Muscle of arm (tissue), 1 donor: ENCODE measurements at regions not wholly inside any gene's neighbourhood (a gene's known extent, or its start where the extent isn't known, plus 50 kb on each side); places are given as distances from the start of the nearest gene placed in this dataset.

Experiments used
- DNase-seq: peaks from one replicate; pipeline ENCODE4 v3.0.0-alpha.2; 2013

DNA sequence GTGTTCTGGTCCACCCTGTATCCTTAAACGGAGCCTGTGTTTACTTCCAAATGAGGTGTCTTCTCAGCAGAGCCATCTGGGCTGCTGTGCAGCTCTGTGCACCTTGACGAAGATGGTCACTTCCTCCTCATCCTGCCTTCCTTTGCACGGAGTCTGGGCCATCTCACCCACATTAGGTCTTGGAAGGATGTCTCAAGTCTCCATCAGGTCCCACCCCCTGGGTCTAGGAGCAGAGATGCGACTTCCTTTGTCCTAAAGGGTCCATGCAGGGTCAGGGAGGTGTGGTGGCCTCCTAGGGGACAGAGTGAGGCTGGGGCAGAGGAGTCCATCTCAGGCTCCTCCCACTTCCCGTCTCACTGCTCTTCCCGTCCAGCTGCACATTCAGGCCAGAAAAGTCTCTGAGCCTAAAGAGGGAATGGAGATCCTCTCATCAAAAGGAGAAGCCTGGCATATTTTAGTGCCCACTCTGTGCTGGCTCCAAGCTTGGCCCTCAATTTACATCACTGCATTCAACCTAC, 209.2 kb downstream of the MATN1 start:
- DNase-seq, result no peak

GRCh38 chr1:30513396-30514136, 209.8 kb downstream of the MATN1 start:
- DNase-seq, result no peak

DNA sequence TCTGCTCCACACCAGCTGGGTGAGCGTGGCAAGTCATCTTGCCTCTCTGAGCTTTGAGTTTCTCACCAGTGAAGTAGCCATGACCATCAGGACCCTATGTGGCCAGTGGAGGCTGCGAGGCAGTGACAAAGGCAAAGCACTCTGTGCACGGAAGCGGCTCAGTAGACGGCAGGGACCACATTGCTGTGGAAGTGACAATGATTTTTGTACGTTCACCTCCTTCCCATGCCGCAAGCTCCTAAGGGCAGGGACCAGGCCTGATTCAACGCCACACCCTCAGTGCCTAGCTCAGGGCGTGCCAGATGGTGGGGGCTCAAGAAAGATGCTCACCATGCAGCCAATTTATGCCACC, 210.5 kb downstream of the MATN1 start:
- DNase-seq, result no peak

DNA sequence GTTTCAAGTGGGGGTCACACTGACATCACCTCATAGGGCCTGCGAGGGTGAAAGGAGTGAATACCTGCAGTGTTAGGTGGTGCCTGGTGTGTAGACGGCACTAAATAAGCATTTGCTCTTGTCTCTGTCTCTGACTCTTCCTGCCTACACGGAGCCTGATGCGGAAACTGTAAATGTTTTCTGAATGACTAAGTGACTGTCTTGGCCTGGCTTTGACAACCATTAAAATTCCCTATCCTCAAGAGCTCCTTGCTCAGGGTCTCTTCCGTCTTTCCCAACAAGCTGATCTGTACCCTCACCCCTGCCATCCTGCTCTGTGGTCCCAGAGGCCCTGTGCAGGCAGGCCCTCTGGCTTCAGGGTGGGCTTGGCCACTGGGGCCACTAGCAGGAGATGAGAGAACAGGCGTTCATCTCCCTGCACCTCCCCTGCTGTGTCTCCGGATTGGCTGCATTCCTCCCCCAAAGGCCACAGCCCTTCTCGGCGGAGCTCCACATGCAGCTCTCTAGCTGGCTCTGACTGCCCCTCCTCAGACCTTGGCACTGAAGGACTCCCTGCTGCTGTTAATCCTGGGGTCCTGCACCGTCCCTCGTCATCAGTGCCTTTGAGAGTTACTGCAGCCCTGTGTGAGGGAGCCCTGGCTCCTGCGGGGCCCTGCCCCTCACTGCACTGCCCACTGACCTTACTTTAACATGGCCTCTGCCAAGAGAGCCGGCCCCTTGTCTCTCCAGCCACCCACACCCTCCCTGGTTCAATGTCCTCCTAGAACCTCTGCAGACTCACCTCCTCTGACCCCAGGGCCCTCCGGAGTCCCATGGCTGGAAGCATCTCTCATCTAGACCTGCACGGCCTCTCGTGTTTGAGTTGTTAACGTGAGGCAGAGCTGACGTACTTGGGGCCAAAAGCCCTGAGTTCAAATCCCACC, 211.1 kb downstream of the MATN1 start:
- no peak for DNase-seq

- no peak for DNase-seq
These were observed 211.8 kb downstream of the MATN1 start for GRCh38 chr1:30511563-30511962.

DNA sequence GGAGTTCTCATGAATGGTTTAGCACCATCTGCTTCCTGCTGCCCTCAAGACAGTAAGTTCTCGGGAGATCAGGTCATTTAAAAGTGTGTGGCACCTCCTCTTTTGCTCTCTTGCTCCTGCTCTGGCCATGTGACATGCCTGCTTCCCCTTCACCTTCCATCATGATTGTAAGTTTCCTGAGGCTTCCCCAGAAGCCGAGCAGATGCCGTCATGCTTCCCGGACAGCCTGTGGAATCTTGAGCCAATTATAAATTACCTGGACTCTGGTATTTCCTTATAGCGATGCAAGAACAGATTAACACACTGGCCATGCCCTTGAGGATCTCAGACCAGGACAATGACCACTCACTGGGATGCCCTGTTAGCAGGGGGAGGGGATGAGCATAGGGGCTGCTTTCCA, 212.3 kb downstream of the MATN1 start:
- DNase-seq, result no peak

DNA sequence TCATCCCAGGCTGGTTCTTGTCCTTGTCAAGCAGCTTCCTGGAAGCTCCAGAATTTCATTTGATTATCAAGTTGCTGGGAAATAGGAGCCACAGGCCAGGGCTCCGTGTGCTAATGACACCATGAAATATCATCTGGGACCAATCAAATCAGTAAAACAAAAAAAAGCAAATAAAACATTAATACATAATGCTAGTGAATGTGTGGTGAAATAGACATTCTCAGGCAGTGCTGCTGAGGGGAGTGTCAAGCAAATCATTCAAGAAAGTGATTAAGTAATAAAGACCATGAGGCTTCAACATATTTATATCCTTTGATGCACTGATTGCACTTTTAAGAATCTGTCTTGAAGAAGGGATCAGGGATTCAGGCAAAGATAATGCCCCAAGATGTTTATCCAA, 213.7 kb downstream of the MATN1 start:
- DNase-seq, result no peak

DNA sequence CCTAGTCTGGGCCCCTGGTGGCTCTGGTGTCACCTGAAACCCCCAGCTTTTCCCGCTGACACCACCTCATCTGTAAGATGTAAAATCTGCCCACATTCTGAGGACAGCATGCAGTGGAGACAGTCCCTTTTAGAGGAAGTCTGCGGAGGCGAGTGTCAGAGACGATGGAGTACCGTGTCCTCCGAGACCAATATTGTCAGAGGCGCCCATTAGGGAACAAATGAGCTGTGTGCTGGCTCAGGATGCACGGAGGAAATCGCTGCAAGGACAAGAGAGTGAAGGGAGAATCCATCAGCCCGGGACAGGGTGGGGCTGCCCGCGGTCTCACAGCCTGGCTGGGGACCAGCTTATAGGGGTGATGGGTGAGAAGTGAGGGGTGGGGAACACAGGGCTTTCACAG, 214.8 kb downstream of the MATN1 start:
- DNase-seq, result no peak

- DNase-seq, result no peak
These were observed 215.3 kb downstream of the MATN1 start for GRCh38 chr1:30508175-30508448.

DNA sequence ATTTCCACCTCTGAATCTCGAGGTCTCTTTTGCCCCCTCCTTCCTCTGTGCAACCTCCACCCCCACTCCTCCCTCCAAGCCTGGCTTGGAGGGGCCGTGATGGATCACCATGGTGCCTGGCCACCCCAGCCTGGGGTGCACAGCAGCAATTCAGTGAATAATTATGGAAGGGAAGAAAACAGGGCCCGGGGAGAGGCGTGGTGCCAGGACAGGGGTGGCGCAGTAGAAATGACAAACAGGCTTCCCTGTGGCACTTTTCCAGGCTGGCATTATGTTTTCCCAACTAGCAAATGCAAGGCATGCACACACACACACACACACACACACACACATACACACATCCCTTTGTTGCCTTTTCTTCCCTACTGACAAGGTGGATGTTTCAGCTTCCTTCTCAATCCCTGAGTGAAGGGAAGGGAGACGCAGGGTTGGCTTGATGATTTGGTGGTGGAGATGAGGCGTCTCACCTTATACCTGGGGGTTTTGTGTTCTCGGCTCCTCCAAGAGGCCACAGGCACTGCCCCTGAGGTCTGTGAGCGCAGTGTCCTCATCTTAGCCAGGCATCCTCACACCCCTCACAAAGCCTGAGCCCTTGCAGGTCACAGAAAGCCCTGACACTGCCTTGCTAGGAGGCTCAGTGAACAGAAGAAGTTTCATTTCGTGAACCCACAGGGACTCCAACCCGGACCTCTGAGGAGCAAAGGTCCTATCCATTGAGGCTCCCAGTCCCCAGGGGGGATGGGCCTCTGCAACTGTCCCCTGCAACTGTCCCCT, 215.8 kb downstream of the MATN1 start:
- DNase-seq, result no peak

DNA sequence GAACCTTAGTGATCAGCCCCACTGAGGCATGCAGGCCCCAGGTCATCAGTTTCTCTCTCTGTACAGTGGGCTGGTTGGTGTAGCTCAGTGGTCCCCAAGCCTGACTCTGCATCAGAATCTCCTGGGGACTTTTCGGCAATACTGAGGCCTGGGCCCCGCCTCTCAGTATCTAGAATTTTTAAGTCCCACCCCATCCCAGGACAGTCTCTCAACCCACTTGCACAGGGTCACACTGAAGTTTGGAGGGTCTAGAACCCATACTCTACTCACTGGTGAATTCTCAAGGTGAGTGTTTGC, 216.4 kb downstream of the MATN1 start:
- DNase-seq, result no peak

DNA sequence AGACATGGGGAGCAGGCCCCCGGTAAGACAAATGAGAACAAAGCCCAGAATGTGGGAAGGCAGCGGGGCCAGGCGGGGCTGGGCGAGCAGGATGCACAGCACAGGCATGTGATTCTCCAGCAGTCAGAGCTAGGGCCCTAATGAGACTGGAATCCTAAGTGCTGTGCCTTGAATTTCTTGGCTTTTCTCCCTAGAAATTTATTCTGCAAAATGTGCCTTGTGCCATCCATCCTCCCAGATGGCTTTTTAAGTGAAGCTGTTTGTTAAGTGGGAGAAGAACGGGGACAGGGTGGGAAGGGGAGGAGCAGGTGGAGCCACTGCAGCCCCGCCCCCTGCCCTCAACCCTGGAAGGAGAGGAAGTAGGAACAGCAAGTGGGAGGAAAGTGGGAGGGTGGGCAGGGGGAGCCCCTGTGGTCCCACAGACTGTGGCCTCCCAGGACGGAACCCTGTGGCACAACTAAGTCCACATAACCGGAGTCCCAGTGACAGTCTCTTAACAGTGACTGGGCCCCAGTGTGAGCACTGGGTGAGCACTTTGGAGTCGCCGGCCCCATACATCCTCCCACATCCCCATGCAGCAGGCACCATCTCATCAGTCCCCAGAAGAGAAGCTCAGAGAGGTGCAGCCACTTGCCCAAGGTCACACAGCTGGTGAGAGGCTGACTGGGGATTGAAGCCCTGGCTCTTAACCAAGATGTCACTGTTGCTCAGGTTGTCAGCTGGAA, 216.9 kb downstream of the MATN1 start:
- no peak for DNase-seq

- DNase-seq, result no peak
These were observed 217.5 kb downstream of the MATN1 start for GRCh38 chr1:30505853-30506252.

DNA sequence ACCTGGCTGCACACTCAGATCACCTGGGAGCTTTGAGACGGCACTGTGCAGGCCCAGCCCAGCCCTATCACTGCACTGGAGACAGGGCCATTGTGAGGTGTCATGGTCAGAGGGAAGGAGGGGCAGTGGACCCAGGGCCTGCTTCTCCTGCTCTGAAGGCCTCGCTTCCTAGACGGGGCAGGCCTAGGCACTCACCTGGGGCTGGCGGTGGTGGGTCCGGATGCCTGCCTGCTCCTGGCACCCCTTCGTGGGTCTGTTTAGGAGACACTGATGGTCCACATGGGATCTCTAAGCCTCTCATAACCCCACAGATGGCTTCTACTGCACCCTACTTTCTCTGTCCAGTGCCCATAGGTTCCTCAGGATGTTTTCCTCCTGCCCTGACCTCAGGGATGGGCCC, 230.9 kb downstream of the MATN1 start:
- DNase-seq, result no peak

- DNase-seq, result no peak
These were observed 231.6 kb downstream of the MATN1 start for GRCh38 chr1:30491831-30492230.

- DNase-seq, result no peak
These were observed 232.8 kb downstream of the MATN1 start for GRCh38 chr1:30490554-30491053.

DNA sequence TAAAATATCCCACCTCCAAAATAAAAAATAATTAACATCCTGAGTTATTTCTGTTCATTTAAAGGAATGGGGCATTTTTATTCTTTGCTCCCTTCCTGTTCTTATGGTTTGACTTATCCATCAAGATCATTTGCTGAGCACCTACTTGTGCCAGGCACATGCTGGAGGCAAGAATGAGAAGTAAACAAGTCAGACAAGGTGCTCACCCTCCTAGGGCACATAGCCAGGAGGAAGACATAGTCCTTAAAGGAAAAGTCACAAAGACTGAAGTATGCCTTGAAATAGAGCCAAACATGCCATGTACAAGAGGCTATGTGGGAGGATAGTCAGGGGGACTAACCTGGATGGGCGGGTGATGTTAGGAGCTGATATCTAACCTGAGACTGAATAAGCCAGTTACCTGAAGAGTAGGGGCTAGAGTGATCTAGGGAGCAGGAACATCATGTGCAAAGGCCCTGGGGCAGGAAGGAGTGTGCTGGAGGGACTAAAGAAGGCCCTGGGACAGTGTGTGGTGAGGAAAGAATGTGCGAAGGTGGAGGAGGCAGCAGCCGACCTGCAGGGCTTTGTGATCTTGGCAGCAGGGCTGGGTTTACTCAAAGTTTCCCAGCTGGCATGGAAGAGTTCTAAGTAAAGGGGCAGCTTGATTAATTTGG, 233.5 kb downstream of the MATN1 start:
- DNase-seq, result no peak

DNA sequence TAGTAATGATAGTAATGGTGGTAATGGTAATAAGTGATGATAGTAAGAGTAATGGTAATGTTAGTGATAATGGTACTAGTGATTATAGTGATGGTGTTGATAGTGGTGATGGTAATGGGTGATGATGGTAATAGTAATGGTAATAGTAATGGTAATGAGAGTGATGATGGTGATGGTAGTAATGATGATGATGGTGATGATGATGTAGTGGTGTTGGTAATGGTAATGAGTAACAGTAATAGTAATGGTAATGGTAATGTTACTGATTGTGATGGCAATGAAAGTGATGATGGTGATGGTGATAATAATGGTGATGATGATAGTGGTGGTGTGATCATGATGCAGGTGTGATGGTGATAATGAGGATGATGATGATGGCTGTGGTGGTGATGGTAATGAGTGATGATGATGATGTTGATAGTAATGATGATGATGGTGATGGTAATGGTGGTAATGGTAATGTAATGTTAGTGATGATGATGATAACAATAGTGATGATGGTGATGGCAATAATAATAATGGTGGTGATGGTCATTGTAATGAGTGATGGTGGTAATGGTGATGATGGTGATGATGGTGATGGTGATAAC, 235.0 kb downstream of the MATN1 start:
- DNase-seq, result no peak

- no peak for DNase-seq
These were observed 236.3 kb downstream of the MATN1 start for GRCh38 chr1:30487042-30487441.

DNA sequence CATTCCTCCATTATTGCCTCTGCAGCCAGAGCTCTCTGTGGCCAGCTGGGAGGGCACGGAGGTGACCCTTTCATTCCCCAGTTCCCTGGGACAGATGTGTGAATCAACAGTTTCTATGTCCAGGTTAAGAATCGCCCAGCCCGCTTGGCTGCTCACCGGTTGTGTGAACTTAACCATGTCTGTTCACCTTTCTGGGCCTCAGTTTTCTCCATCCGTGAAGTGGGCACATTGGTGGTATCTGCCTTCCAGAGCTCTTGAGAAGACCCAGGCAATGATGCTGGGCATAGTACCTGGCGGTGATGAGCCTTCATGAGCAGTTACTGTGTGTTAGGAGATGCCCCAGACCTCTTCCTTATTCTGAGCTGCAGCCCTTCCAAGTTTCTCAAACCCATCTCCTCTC, 238.3 kb downstream of the MATN1 start:
- DNase-seq, result no peak

GRCh38 chr1:30484668-30485067, 238.7 kb downstream of the MATN1 start:
- no peak for DNase-seq
